CD4-positive, alpha-beta memory T cell (primary cell): ENCODE measurements at regions not wholly inside any gene's neighbourhood (a gene's known extent, or its start where the extent isn't known, plus 50 kb on each side); places are given as distances from the start of the nearest gene placed in this dataset.
A peak's percentile ranks its signal among the peaks of the same experiment; 100 is the strongest.

Source experiments
- CTCF ChIA-PET: fragments of 350-600 bp; sonication (Branson Sonifier 250); formaldehyde crosslinking; loops from one replicate; lab custom pipeline; 2021; ENCODE audit warnings: inconsistent platforms; ENCODE audit not compliant: partially characterized antibody; lab: Charles Lee
- POLR2A ChIA-PET: fragments of 350-600 bp; sonication (Branson Sonifier 250); formaldehyde crosslinking; loops from one replicate; lab custom pipeline; 2021; ENCODE audit not compliant: partially characterized antibody; lab: Charles Lee
- DNase-seq, 5 donors: peaks; one replicate each; pipeline versions ENCODE4 v3.0.0 to v3.0.0-alpha.2; 2020 to 2022; ENCODE audit warnings: mixed read lengths in 1 of 5
- H3K27ac ChIP-seq: one replicate; pipeline ENCODE4 v1.7.0; 2013; ENCODE audit warnings: low read depth, low read length
- H3K27me3 ChIP-seq: 2 replicates; pipeline ENCODE4 v1.7.0; 2013; ENCODE audit warnings: mild to moderate bottlenecking, low read length, moderate library complexity; ENCODE audit not compliant: insufficient read depth
- H3K36me3 ChIP-seq: 2 replicates; pipeline ENCODE4 v1.7.0; 2013; ENCODE audit warnings: mild to moderate bottlenecking, low read length, moderate library complexity; ENCODE audit not compliant: insufficient read depth
- H3K4me1 ChIP-seq: 2 replicates; pipeline ENCODE4 v1.7.0; 2013; ENCODE audit warnings: mild to moderate bottlenecking, low read length, moderate library complexity; ENCODE audit not compliant: insufficient read depth
- H3K4me3 ChIP-seq, 2 donors: one replicate each; pipeline ENCODE4 v1.7.0; 2013; ENCODE audit warnings: low read length in 2 of 2, mild to moderate bottlenecking in 1 of 2
- H3K9me3 ChIP-seq, 2 donors: one replicate each; pipeline ENCODE4 v1.7.0; 2013; ENCODE audit warnings: low read length in 2 of 2, control low read depth in 1 of 2; ENCODE audit not compliant: control insufficient read depth in 1 of 2
- H3K27ac Mint-ChIP-seq, 7 donors: one replicate each; pipeline ENCODE4 v1.8.0; 2020 to 2021; ENCODE audit warnings: mixed read lengths in 7 of 7, mild to moderate bottlenecking in 6 of 7, inconsistent platforms in 3 of 7, moderate library complexity in 3 of 7
- H3K27me3 Mint-ChIP-seq, 2 donors: one replicate each; pipeline ENCODE4 v1.8.0; 2020 to 2021; ENCODE audit warnings: mixed read lengths in 2 of 2
- H3K36me3 Mint-ChIP-seq, 2 donors: one replicate each; pipeline ENCODE4 v1.8.0; 2020 to 2021; ENCODE audit warnings: mixed read lengths in 2 of 2, inconsistent platforms in 1 of 2, mild to moderate bottlenecking in 1 of 2
- H3K4me1 Mint-ChIP-seq, 4 donors: one replicate each; pipeline ENCODE4 v1.8.0; 2020 to 2021; ENCODE audit warnings: mixed read lengths in 4 of 4, mild to moderate bottlenecking in 1 of 4
- H3K4me3 Mint-ChIP-seq, 8 donors: one replicate each; pipeline ENCODE4 v1.8.0; 2020 to 2021; ENCODE audit warnings: mixed read lengths in 8 of 8, mild to moderate bottlenecking in 7 of 8, moderate library complexity in 6 of 8, inconsistent platforms in 3 of 8
- H3K9me3 Mint-ChIP-seq, 8 donors: one replicate each; pipeline ENCODE4 v1.8.0; 2020 to 2021; ENCODE audit warnings: mixed read lengths in 8 of 8, mild to moderate bottlenecking in 5 of 8, inconsistent platforms in 3 of 8, moderate library complexity in 1 of 8
- intact Hi-C: fragments of 100-400 bp; cut with micrococcal nuclease; formaldehyde crosslinking; loops from one replicate; pipeline ENCODE4 v1.15.1; 2023

DNA sequence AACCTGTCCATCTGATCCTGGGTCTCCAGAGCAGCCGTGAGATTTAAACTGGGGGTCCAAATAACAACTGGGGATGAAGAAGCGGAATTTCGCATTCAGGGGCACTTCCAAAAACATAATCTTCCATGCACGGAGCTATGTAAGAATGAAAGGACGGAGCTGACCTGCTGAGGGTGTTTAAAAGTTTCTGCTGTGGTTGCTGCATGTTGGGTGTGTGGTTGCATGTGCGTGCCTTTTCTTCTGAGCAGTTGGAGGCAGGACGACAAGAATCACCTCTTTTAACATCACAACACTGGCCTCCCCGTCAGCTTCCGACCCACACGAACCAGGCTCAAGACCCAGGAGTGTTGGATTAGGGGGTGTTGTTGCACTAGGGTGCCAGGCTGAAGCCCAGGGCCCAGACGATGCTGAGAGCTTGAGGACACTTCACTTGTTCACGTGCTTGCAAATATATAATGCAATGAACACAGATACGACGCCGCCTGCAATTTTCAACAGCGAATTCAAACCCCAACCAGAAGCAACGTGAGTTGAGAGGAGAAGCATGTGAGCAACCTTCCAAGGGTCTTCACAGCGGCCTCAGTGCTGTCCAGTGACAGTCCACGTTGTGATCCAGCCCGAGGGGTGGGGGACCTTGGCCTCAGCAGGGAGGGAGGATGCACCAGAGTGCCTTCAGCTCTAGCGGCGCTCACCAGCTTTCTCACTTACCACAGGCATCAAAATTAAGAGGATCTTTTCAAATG lies 76.0 kb upstream of the SALL3 start:
- no peak for DNase-seq
- H3K27ac ChIP-seq: no peak overlapping the region
- Mint-ChIP-seq H3K4me1 (no peaks in the 10 kb centered on the region), H3K36me3 (no peaks in the 10 kb centered on the region), H3K4me3 (no peak overlapping the region), H3K27ac (no peak overlapping the region), H3K27me3 (peaks cover 1 to 4% of the 10 kb centered on the region in 2 donors), H3K9me3 (no peaks in the 10 kb centered on the region)
- ChIA-PET CTCF (no interaction called here), POLR2A (no interaction called here)
- intact Hi-C loops: no loop called here
- H3K27me3 ChIP-seq: no peaks in the 10 kb centered on the region
- no peaks in the 10 kb centered on the region for H3K9me3 ChIP-seq
- no peak overlapping the region for H3K4me3 ChIP-seq
- H3K4me1 ChIP-seq: no peaks in the 10 kb centered on the region
- no peaks in the 10 kb centered on the region for H3K36me3 ChIP-seq

- intact Hi-C loops: no loop called here
- CTCF ChIA-PET: no interaction called here
- Mint-ChIP-seq H3K9me3 (no peaks in the 10 kb centered on the region), H3K4me3 (no peak overlapping the region), H3K4me1 (no peaks in the 10 kb centered on the region), H3K27ac (no peak overlapping the region), H3K27me3 (peaks cover 1 to 4% of the 10 kb centered on the region in 2 donors), H3K36me3 (no peaks in the 10 kb centered on the region)
- H3K4me1 ChIP-seq: no peaks in the 10 kb centered on the region
- no peaks in the 10 kb centered on the region for H3K27me3 ChIP-seq
- no peak for DNase-seq
- H3K27ac ChIP-seq: no peak overlapping the region
- POLR2A ChIA-PET: no interaction called here
- no peaks in the 10 kb centered on the region for H3K36me3 ChIP-seq
- no peak overlapping the region for H3K4me3 ChIP-seq
- H3K9me3 ChIP-seq: no peaks in the 10 kb centered on the region
These were observed 75.5 kb upstream of the SALL3 start for GRCh38 chr18:78904179-78904531.

DNA sequence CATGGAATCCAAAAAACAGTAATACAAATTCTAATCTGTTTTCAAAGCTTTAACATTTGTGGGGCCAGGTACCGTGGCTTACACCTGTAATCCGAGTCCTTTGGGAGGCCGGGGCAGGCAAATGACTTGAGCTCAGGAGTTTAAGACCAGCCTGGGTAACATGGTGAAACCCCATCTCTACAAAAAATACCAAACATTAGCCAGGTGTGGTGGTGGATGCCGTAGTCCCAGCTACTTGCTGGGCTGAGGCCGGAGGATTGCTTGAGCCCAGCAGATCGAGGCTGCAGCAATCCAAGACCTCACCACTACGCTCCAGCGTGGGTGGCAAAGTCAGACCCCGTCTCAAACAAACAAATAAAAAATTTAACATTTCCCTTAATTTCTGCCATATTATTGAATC lies 74.3 kb upstream of the SALL3 start:
- Mint-ChIP-seq H3K27me3 (peaks cover 1 to 4% of the 10 kb centered on the region in 2 donors), H3K9me3 (no peaks in the 10 kb centered on the region), H3K36me3 (no peaks in the 10 kb centered on the region), H3K4me1 (no peaks in the 10 kb centered on the region), H3K4me3 (no peak overlapping the region), H3K27ac (no peak overlapping the region)
- H3K4me1 ChIP-seq: no peaks in the 10 kb centered on the region
- H3K27me3 ChIP-seq: no peaks in the 10 kb centered on the region
- no peak overlapping the region for H3K4me3 ChIP-seq
- H3K9me3 ChIP-seq: no peaks in the 10 kb centered on the region
- H3K36me3 ChIP-seq: no peaks in the 10 kb centered on the region
- no peak overlapping the region for H3K27ac ChIP-seq
- no peak for DNase-seq
- CTCF ChIA-PET: no interaction called here
- intact Hi-C loops: no loop called here
- POLR2A ChIA-PET: no interaction called here

GRCh38 chr18:78906066-78906465 lies 73.6 kb upstream of the SALL3 start:
- CTCF ChIA-PET: no interaction called here
- Histone ChIP-seq H3K4me3 (no peak overlapping the region), H3K36me3 (no peaks in the 10 kb centered on the region), H3K27me3 (no peaks in the 10 kb centered on the region), H3K27ac (no peak overlapping the region), H3K9me3 (no peaks in the 10 kb centered on the region), H3K4me1 (no peaks in the 10 kb centered on the region)
- Mint-ChIP-seq H3K27me3 (peaks cover 1 to 4% of the 10 kb centered on the region in 2 donors), H3K27ac (no peak overlapping the region), H3K9me3 (no peaks in the 10 kb centered on the region), H3K4me3 (no peak overlapping the region), H3K4me1 (no peaks in the 10 kb centered on the region), H3K36me3 (no peaks in the 10 kb centered on the region)
- intact Hi-C loops: no loop called here
- POLR2A ChIA-PET: no interaction called here
- DNase-seq: no peak

- Histone ChIP-seq H3K36me3 (no peaks in the 10 kb centered on the region), H3K27ac (no peak overlapping the region), H3K4me3 (no peak overlapping the region), H3K27me3 (no peaks in the 10 kb centered on the region), H3K9me3 (no peaks in the 10 kb centered on the region), H3K4me1 (no peaks in the 10 kb centered on the region)
- H3K27ac Mint-ChIP-seq: no peak overlapping the region
- ChIA-PET POLR2A (no interaction called here), CTCF (no interaction called here)
- DNase-seq: no peak
- H3K27me3 Mint-ChIP-seq: peaks cover 1 to 4% of the 10 kb centered on the region in 2 donors
- no peak overlapping the region for H3K4me3 Mint-ChIP-seq
- no peaks in the 10 kb centered on the region for H3K9me3 Mint-ChIP-seq
- H3K4me1 Mint-ChIP-seq: no peaks in the 10 kb centered on the region
- H3K36me3 Mint-ChIP-seq: no peaks in the 10 kb centered on the region
- intact Hi-C loops: no loop called here
These were observed 71.0 kb upstream of the SALL3 start for GRCh38 chr18:78908462-78909260.

GRCh38 chr18:78911751-78912283 lies 67.8 kb upstream of the SALL3 start:
- POLR2A ChIA-PET: no interaction called here
- H3K27ac ChIP-seq: no peak overlapping the region
- CTCF ChIA-PET: no interaction called here
- Mint-ChIP-seq H3K4me3 (no peak overlapping the region), H3K36me3 (no peaks in the 10 kb centered on the region), H3K27me3 (peaks cover 0 to 5% of the 10 kb centered on the region in 2 donors), H3K27ac (peak overlapping the region in 1 of 7 donors; percentile 25), H3K9me3 (peaks cover 0 to 6% (median 0%) of the 10 kb centered on the region in 8 donors), H3K4me1 (no peaks in the 10 kb centered on the region)
- H3K27me3 ChIP-seq: no peaks in the 10 kb centered on the region
- H3K4me1 ChIP-seq: no peaks in the 10 kb centered on the region
- intact Hi-C loops: no loop called here
- no peak for DNase-seq
- H3K9me3 ChIP-seq: no peaks in the 10 kb centered on the region
- no peaks in the 10 kb centered on the region for H3K36me3 ChIP-seq
- H3K4me3 ChIP-seq: no peak overlapping the region

DNA sequence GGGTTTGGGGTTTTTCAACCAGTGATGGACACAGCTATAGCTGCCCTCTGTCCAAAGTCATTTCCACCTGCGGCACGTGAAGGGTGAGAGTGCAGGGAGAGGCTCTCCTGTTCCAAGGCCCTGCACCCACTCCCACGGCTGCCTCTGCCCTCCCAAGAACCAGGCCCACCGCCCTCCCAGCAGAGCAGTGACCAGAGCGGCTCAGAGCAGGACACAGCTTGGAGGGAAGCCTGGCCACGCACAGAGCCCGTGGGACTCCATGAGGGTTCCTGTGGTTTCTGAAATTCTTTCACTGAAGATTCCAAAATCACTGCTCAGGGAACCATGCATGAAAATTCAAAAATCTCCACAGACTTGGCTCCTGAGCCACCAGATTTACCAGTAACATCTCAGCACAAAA lies 67.3 kb upstream of the SALL3 start:
- intact Hi-C loops: no loop called here
- H3K27me3 ChIP-seq: no peaks in the 10 kb centered on the region
- Mint-ChIP-seq H3K4me1 (no peaks in the 10 kb centered on the region), H3K27ac (no peak overlapping the region), H3K36me3 (no peaks in the 10 kb centered on the region), H3K4me3 (no peak overlapping the region), H3K9me3 (peaks cover 0 to 6% (median 2%) of the 10 kb centered on the region in 8 donors), H3K27me3 (peaks cover under 1 to 5% of the 10 kb centered on the region in 2 donors)
- H3K4me3 ChIP-seq: no peak overlapping the region
- no peaks in the 10 kb centered on the region for H3K9me3 ChIP-seq
- H3K36me3 ChIP-seq: no peaks in the 10 kb centered on the region
- POLR2A ChIA-PET: no interaction called here
- no peak for DNase-seq
- H3K27ac ChIP-seq: no peak overlapping the region
- CTCF ChIA-PET: no interaction called here
- no peaks in the 10 kb centered on the region for H3K4me1 ChIP-seq
